ENCODE measurements at regions not wholly inside any gene's neighbourhood (a gene's known extent, or its start where the extent isn't known, plus 50 kb on each side); places are given as distances from the start of the nearest gene placed in this dataset.

GRCh38 chr2:126824663-126825062, 74.0 kb upstream of the TEX51 start:
- no peaks in the 10 kb centered on the region for H3K4me1 ChIP-seq (replicated peaks)
- H3K27me3 ChIP-seq (replicated peaks; ENCODE audit: insufficient read depth), result no peaks in the 10 kb centered on the region
- no peak overlapping the region for H3K4me3 ChIP-seq
- H3K27ac ChIP-seq, result no peak overlapping the region
- no peak for TF ChIP-seq POLR2A (IDR thresholded peaks at IDR 0.05)
- no peak for TF ChIP-seq POLR2AphosphoS5 (IDR thresholded peaks at IDR 0.05)
- TF ChIP-seq CTCF (IDR thresholded peaks at IDR 0.05), result no peak
- no peak for DNase-seq (ENCODE audit: low spot score)
- intact Hi-C loops (cut with DNase I), result no loop called here
- no peaks in the 10 kb centered on the region for H3K9me3 ChIP-seq
- WGBS, result 87% methylated on average over 6 of the region's 6 CpGs
- H3K36me3 ChIP-seq, result no peaks in the 10 kb centered on the region

GRCh38 chr2:126825316-126825715, 73.4 kb upstream of the TEX51 start:
- Histone ChIP-seq H3K36me3 (no peaks in the 10 kb centered on the region), H3K27ac (no peak overlapping the region), H3K27me3 (replicated peaks; ENCODE audit: insufficient read depth) (no peaks in the 10 kb centered on the region), H3K9me3 (no peaks in the 10 kb centered on the region), H3K4me1 (replicated peaks) (no peaks in the 10 kb centered on the region), H3K4me3 (no peak overlapping the region)
- WGBS, result 45% methylated on average over 2 of the region's 2 CpGs
- no peak for DNase-seq (ENCODE audit: low spot score)
- intact Hi-C loops (cut with DNase I), result no loop called here
- TF ChIP-seq POLR2A (IDR thresholded peaks at IDR 0.05), result no peak
- no peak for TF ChIP-seq POLR2AphosphoS5 (IDR thresholded peaks at IDR 0.05)
- no peak for TF ChIP-seq CTCF (IDR thresholded peaks at IDR 0.05)

GRCh38 chr2:126826491-126826890, 72.2 kb upstream of the TEX51 start:
- Histone ChIP-seq H3K4me3 (no peak overlapping the region), H3K36me3 (no peaks in the 10 kb centered on the region), H3K4me1 (replicated peaks) (no peaks in the 10 kb centered on the region), H3K27ac (no peak overlapping the region), H3K9me3 (no peaks in the 10 kb centered on the region), H3K27me3 (replicated peaks; ENCODE audit: insufficient read depth) (no peaks in the 10 kb centered on the region)
- intact Hi-C loops (cut with DNase I), result no loop called here
- 77% methylated on average over 1 of the region's 1 CpG for WGBS
- no peak for DNase-seq (ENCODE audit: low spot score)
- no peak for TF ChIP-seq POLR2A (IDR thresholded peaks at IDR 0.05)
- TF ChIP-seq CTCF (IDR thresholded peaks at IDR 0.05), result no peak
- no peak for TF ChIP-seq POLR2AphosphoS5 (IDR thresholded peaks at IDR 0.05)

GRCh38 chr2:126827371-126827770, 71.3 kb upstream of the TEX51 start:
- no peak for TF ChIP-seq POLR2A (IDR thresholded peaks at IDR 0.05)
- intact Hi-C loops (cut with DNase I), result no loop called here
- Histone ChIP-seq H3K9me3 (no peaks in the 10 kb centered on the region), H3K27me3 (replicated peaks; ENCODE audit: insufficient read depth) (no peaks in the 10 kb centered on the region), H3K27ac (no peak overlapping the region), H3K4me3 (no peak overlapping the region), H3K4me1 (replicated peaks) (no peaks in the 10 kb centered on the region), H3K36me3 (no peaks in the 10 kb centered on the region)
- DNase-seq (ENCODE audit: low spot score), result no peak
- 77% methylated on average over 8 of the region's 8 CpGs for WGBS

GRCh38 chr2:126828051-126828450, 70.6 kb upstream of the TEX51 start:
- no peaks in the 10 kb centered on the region for H3K27me3 ChIP-seq (replicated peaks; ENCODE audit: insufficient read depth)
- H3K9me3 ChIP-seq, result no peaks in the 10 kb centered on the region
- no peak for TF ChIP-seq POLR2A (IDR thresholded peaks at IDR 0.05)
- no peak for TF ChIP-seq CTCF (IDR thresholded peaks at IDR 0.05)
- TF ChIP-seq POLR2AphosphoS5 (IDR thresholded peaks at IDR 0.05), result no peak
- no peak for DNase-seq (ENCODE audit: low spot score)
- H3K36me3 ChIP-seq, result no peaks in the 10 kb centered on the region
- no peak overlapping the region for H3K27ac ChIP-seq
- 83% methylated on average over 4 of the region's 4 CpGs for WGBS
- H3K4me3 ChIP-seq, result no peak overlapping the region
- intact Hi-C loops (cut with DNase I), result no loop called here
- no peaks in the 10 kb centered on the region for H3K4me1 ChIP-seq (replicated peaks)

Data from prostate gland (tissue), 2 donors.